DMS79 (cell line): ENCODE measurements at regions not wholly inside any gene's neighbourhood (a gene's known extent, or its start where the extent isn't known, plus 50 kb on each side); places are given as distances from the start of the nearest gene placed in this dataset.
"Not testable (repeated sequence)": the region's sequence is repeated elsewhere in the genome, so short reads cannot be mapped to it uniquely, and the experiment has no call there.

Experiments
- DNase-seq: peaks from one replicate; lab custom pipeline; 2025; lab: John Stamatoyannopoulos, UW

DNA sequence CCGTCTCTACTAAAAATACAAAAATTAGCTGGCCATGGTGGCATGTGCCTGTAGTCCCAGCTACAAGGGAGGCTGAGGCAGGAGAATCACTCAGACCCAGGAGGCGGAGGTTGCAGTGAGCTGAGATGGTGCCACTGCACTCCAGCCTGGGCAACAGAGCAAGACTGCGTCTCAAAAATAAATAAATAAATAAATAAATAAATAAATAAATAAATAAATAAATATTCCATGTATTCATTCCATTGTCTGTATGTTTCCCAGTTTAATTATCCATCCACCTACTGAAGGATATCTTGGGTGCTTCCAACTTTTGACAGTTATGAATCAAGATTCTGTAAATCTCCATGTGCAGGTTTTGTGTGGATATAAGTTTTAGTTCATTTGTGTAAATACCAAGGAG is 397.4 kb upstream of the SLC35B3 start:
- DNase-seq: not testable (repeated sequence)

DNA sequence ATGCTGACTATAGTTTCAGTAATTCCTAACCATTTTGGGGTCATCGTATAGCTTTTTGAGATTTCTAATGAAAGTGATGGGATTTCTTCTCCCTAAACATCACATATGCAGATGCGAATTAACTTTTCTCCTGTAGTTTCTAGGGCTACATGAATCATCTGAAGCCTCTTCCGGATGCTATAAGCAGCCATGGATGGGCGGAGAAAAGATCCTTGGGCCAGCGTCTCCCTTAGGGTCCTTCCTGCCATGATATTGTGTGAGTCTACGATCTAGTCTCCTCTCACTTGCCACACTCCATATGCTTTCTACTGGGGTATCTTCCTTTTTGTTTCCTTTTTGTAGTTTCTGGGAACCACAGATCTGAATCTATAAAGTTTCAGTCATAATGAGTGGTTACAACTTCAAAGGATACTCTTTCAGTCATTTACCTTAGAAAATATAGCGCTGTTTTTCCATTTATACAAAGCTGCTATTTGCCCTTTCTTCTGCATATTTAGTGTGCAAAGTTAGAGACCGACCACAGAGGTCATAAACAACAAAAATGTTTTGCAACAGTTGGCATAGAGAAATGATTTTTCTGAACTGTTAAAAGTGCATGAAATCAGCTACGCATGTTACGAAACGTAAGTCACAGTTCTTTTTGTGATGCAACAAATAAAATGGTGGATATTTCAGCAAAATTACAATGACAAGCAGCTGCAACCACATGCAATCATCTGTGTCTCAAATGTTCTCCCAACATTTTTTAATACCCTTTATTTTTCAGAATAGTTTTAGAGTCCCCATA is 396.2 kb upstream of the SLC35B3 start:
- DNase-seq: no peak

DNA sequence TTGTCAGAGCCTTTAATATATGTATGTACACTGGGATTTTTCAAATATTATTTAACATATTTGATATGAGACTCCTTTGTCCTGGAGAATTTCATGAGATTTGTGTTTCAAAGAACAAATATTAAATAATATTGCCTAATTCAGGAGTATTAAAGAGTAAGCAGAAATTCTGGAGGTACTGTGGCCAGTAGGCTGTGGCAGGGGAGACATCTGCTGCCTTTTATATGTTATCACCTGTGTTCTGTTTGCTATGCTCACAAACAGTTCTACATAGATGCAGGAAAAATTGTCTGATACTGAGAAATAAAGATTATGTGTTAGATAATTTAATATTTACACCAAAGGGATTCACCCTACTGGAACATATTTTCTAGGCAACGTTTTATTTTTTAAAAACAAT is 395.4 kb upstream of the SLC35B3 start:
- DNase-seq: no peak

- DNase-seq: no peak
Measured at GRCh38 chr6:8829796-8830195, 394.5 kb upstream of the SLC35B3 start.

GRCh38 chr6:8829296-8829695 is 394.0 kb upstream of the SLC35B3 start:
- no peak for DNase-seq

DNA sequence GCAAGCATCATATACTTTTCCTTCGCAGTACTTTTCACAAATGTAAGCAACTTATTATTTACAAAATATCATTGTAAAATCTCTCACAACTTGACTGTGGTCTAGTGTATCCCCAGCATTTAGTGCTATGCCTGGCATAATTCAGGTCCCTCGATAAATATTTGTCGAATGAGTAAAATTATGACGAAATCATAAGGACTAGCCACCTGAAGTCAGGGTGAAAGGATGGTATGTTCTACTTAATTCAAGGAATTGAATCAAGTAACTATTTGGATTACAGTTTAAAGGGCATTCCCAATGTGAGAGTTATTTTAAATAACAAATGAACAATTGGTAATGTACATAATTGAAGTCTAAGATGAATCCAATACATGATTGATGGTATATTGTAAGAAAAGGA is 393.0 kb upstream of the SLC35B3 start:
- DNase-seq: no peak

DNA sequence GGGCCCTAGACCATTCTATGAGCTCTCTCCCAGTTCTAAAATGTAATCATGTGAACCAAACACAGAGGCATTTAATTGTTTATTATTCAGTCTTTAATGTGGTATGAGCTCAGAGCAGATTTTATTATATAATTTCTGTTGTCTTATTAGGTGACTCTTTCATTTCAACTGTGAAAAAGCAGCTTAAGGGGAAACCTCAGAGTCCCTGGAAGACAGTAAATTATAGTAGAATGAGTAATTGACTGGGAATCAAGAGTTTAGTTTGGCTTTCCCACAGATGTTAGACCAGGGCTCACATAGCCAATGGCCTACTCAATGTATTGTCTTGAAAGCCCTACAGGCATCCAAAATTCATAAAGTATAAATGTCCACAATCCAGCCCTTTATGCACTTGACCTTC is 390.4 kb upstream of the SLC35B3 start:
- no peak for DNase-seq

DNA sequence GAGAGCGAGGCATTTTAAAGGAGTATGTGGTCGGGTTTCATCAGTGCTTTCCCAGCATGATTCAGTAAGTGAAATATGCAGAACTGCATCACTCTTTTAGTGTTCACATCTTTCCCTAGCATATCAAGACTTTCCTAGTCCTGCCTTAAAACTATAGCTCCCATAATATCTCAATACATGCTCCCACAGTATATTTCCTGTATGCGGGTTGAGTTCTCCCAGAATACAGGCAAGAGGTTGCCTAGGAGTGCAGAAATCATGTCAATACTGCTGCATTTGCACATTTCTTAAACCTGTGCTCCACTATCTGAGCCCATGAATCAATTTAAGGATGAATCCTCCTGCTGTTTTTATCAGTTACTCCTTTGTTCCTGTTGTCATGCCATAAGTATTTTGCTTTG is 386.6 kb upstream of the SLC35B3 start:
- DNase-seq: no peak

DNA sequence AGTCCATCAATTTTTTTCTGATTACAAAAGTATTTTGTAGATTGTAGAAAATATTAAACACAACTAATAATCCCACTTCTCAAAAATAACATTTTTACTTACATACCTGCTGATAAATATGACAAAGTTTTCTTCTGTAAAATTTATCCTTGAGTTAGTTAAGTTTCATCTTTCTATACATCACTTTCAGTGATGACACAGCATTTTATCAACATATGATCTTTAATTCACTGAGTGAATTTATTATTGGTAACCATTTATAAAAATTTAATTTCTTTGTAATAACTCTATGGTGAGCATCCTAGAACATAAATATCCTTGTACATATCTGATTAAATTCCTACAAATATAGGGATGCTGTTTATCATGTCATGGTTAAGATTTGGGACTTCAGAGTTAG is 385.0 kb upstream of the SLC35B3 start:
- DNase-seq: no peak

DNA sequence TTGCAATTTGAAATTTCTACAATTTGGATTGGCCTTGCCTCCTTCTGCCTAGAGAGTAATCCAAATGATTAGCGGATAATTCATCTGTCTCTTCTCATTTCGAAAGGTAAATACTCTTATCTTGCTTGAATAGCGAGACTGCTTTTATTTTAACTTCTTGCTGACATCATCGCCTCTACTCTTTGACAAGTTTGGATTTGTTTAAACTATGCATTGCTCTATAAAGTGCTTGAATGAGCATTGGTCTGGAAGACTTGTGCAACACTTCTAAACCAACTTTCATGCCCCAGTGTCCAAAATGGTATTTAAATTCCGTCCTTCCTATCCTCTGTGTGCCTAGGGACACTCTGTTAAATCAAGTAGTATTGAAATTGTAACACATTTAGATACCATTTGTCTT is 384.1 kb upstream of the SLC35B3 start:
- no peak for DNase-seq

DNA sequence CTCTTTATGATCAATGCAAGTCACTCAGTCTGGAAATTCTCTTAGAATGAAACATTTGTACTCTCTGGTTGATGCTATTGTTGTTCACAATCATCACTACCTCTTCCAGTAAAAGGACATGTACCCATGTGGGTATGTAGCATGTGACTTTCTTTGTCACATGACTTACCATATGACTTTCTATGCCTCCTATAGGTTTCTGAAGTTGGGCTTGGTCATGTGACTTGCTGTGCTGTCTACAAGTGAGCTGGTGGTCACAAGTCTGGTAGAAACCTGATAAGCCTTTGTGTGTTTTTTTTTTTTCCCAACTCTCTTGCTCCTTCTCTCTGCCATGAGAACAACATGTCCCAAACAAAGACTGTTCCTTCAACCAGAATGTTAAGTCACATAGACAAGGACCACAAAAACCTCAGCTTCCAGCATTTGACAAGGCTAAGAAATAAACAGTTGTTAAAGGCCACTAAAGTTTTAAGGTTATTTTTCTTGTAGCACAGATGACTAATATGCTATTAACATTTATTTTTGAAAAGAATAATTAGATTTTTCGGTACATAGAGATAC is 379.2 kb upstream of the SLC35B3 start:
- DNase-seq: no peak

- no peak for DNase-seq
Measured at GRCh38 chr6:8810325-8810724, 375.0 kb upstream of the SLC35B3 start.

GRCh38 chr6:8809662-8810061 is 374.3 kb upstream of the SLC35B3 start:
- no peak for DNase-seq

DNA sequence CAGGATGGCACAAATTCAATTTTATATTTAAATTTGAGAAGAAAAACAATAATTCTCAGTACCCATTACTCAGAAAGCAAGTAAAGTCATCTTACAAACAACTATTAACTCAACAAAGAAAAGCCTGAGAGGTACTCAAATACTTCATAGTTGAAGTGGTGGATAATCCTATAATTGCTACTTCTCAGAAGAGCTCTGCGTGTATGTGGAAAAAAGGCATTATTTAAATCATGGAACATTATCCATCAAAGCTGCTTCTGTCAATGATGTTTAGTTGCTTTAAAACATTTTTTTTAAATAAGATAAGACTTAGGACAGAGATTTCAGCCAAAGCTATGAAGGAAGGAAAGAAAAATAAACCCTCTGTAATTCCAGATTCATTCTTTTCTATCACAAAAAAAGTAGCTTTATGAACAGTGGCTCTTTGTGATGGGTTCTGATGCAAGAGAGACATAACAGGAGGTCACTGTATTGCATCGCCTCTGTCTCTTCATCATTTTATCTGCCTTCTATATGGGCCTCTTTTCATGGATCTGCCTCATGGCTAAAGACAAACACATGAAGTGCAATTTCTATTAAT is 367.9 kb upstream of the SLC35B3 start:
- DNase-seq: no peak

DNA sequence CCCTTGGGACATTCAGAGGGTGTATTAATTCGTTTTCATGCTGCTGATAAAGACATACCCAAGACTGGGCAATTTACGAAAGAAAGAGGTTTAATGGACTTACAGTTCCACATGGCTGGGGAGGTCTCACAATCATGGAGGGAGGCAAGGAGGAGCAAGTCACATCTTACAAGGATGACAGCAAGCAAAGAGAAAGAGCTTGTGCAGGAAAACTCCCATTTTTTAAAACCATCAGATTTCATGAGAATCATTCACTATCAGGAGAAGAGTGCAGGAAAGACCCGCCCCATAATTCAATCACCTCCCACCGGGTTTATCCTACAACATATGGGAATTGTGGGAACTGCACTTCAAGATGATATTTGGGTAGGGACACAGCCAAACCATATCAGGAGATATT is 367.1 kb upstream of the SLC35B3 start:
- not testable (repeated sequence) for DNase-seq

GRCh38 chr6:8794420-8794819 is 359.1 kb upstream of the SLC35B3 start:
- no peak for DNase-seq

GRCh38 chr6:8789878-8790277 is 354.5 kb upstream of the SLC35B3 start:
- DNase-seq: no peak

- peak; percentile 59 for DNase-seq
Measured at GRCh38 chr6:8785223-8785622, 349.9 kb upstream of the SLC35B3 start.

GRCh38 chr6:8783191-8783590 is 347.8 kb upstream of the SLC35B3 start:
- no peak for DNase-seq

DNA sequence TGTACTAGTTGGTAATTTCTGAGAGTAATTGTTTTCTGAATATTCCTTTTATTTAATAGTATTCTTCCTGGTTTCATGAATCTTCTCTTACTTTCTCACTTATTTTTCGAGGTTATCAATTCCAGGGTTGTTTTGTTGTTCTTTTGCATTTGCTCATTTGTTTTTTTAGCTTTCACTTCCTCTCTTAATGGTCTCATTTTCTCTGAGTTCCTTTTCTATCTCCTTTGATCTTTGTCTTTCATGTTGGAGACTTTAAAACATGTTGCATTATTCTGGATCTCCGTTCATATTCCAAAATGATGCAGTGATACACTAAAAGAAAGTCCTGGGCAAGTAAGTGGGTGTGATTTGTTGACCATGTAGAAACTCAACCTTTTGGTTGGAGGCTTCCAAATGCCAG is 345.3 kb upstream of the SLC35B3 start:
- DNase-seq: no peak

DNA sequence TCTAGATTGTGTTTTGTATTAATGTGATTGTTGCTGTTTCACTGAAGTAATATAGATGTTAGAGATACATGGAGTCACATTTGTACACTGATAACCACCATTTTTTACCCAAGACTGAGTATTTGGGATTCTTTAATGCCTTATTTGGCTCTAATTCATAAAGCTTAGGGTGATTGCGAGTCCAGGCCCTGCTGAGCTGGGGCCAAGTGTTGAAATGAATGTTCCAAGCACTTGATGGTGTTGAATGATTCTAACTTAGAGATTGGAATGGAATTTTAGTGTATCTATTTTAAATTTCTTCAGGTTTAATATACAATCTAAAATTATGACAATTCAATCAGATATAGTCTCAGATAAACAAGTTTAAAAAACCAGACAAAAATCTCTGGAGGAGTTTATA is 329.4 kb upstream of the SLC35B3 start:
- no peak for DNase-seq

DNA sequence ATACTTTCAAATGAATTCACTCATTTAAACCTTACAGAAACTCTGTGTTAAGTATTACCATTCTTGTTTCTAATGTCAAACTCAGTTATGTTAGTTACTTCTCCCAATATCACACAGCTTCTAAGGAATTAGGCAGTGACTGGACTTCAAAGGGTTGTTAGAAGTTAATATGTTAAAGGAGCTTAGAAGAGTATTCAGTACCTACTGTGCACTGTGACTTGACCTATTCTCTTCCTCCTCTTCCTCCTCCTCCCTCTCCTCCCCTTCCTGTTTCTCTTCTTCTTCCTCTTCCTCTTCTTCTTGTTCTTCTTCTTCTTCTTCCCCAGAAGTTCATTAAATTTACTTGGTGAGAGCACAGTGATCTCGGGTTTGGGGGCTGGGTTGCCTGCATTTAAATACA is 325.6 kb upstream of the SLC35B3 start:
- DNase-seq: no peak

DNA sequence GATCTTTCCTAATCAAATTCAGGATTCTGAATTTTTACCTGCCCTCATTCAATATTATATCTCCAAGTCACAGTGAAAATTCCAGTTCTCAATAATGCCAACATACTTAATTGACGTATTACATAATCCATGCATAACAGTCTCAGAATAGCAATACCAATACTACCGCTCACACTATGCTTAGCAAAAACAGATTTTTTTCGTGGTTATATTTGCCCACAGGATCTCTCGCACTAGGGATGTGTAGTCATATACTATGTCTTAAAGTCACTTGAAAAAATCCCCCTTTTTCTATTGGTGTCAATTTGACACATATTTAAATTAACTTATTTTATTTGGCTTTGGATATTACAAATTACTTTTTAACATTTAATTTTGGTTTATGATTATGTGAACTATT is 323.1 kb upstream of the SLC35B3 start:
- DNase-seq: no peak

GRCh38 chr6:8750627-8751026 is 315.3 kb upstream of the SLC35B3 start:
- DNase-seq: no peak
